GM12891 (cell line): ENCODE measurements at regions not wholly inside any gene's neighbourhood (a gene's known extent, or its start where the extent isn't known, plus 50 kb on each side); places are given as distances from the start of the nearest gene placed in this dataset.

Experiments
- PAX5 ChIP-seq: IDR thresholded peaks from 2 replicates; pipeline ENCODE4 v1.6.1; 2011; ENCODE audit warnings: low read length, moderate library complexity, mild to moderate bottlenecking; ENCODE audit not compliant: insufficient read depth, severe bottlenecking
- POLR2A ChIP-seq: IDR thresholded peaks from 2 replicates; pipeline ENCODE4 v1.6.1; 2011; ENCODE audit warnings: low read depth, low read length, control low read depth
- POLR2AphosphoS5 ChIP-seq: IDR thresholded peaks from 2 replicates; pipeline ENCODE4 v1.6.1; 2011; ENCODE audit warnings: low read depth, low read length, control low read depth
- POU2F2 ChIP-seq: IDR thresholded peaks from 2 replicates; pipeline ENCODE4 v1.6.1; 2011; ENCODE audit warnings: low read depth, mild to moderate bottlenecking, control low read depth, low read length, moderate library complexity
- SPI1 ChIP-seq: IDR thresholded peaks from 2 replicates; pipeline ENCODE4 v1.6.1; 2011; ENCODE audit warnings: low read depth, low read length, control low read depth
- TAF1 ChIP-seq: IDR thresholded peaks from 2 replicates; pipeline ENCODE4 v1.6.1; 2011; ENCODE audit warnings: low read depth, low read length, control low read depth

GRCh38 chr13:21984156-21984555 lies 313.3 kb downstream of the FGF9 start:
- TF ChIP-seq POLR2A (no peak), POLR2AphosphoS5 (no peak), POU2F2 (no peak), TAF1 (no peak), SPI1 (no peak), PAX5 (no peak)
